Uterus (tissue), 2 donors: ENCODE measurements at regions not wholly inside any gene's neighbourhood (a gene's known extent, or its start where the extent isn't known, plus 50 kb on each side); places are given as distances from the start of the nearest gene placed in this dataset.
"Not testable (repeated sequence)": the region's sequence is repeated elsewhere in the genome, so short reads cannot be mapped to it uniquely, and the experiment has no call there.

ENCODE experiments used
- POLR2A ChIP-seq, 2 donors: fragments of 450-650 bp; IDR thresholded peaks; one replicate each; pipeline ENCODE4 v1.6.1; 2016; ENCODE audit warnings: antibody characterized with exemption in 2 of 2, mild to moderate bottlenecking in 1 of 2, moderate library complexity in 1 of 2
- TF ChIP-seq, protein P1 (sequence below), 4 experiments: fragments of 200-600 bp in 2 of 4; fragments of 450-650 bp in 2 of 4; sonication (generic) in 2 of 4; IDR thresholded peaks; one replicate each; pipeline ENCODE4 v1.5.1; 2016 to 2019; ENCODE audit warnings: antibody characterized with exemption in 4 of 4, mild to moderate bottlenecking in 2 of 4, moderate library complexity in 1 of 4

DNA sequence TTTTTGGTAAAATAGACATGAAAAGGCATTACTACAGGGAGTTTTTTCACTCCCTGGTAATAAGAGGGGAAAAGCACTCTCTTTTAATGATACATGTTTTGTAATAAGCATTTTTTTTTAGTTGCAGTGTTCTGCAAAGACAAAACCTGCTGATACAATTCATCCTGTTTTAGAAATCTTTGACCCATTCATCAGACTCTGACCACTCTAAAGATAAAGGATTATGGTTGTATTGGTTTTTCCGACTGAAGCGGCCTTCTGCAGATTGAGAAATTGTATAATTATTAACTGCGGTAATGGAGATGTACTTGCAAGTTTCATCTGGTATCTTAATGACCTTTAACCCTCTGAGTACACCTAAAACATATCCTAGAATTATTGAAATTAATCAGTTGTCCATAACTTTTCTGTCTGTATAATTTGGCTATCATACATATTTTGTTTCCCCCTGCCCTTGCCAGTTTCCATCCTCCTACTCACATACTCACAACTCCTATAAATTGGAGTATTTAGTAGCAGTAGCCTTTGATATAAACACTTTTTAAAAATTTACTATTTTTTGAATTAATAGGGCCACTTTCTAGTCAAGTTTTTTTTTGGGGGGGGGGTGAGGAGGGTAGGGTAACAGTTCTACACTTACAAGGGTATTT lies 79.4 kb downstream of the SYT15B start:
- TF ChIP-seq POLR2A (IDR thresholded peaks at IDR 0.05): not testable (repeated sequence)
- TF ChIP-seq, protein P1, sequence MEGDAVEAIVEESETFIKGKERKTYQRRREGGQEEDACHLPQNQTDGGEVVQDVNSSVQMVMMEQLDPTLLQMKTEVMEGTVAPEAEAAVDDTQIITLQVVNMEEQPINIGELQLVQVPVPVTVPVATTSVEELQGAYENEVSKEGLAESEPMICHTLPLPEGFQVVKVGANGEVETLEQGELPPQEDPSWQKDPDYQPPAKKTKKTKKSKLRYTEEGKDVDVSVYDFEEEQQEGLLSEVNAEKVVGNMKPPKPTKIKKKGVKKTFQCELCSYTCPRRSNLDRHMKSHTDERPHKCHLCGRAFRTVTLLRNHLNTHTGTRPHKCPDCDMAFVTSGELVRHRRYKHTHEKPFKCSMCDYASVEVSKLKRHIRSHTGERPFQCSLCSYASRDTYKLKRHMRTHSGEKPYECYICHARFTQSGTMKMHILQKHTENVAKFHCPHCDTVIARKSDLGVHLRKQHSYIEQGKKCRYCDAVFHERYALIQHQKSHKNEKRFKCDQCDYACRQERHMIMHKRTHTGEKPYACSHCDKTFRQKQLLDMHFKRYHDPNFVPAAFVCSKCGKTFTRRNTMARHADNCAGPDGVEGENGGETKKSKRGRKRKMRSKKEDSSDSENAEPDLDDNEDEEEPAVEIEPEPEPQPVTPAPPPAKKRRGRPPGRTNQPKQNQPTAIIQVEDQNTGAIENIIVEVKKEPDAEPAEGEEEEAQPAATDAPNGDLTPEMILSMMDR (IDR thresholded peaks at IDR 0.05): not testable (repeated sequence)
